MCF 10A (cell line): ENCODE measurements at regions not wholly inside any gene's neighbourhood (a gene's known extent, or its start where the extent isn't known, plus 50 kb on each side); places are given as distances from the start of the nearest gene placed in this dataset.
"Not testable (repeated sequence)": the region's sequence is repeated elsewhere in the genome, so short reads cannot be mapped to it uniquely, and the experiment has no call there.

ENCODE experiments used
- BruUV-seq: library from RNA; stranded (reverse); fragments of 400-500 nt; replicated peaks from 2 replicates; lab custom pipeline; 2021; lab: Mats Ljungman, UMichigan
- CTCF ChIA-PET: fragments of 300-600 bp; sonication (Branson Sonifier 250); formaldehyde crosslinking; extraction: SDS; loops from one replicate; lab custom pipeline; 2021; ENCODE audit warnings: antibody characterized with exemption, inconsistent platforms; lab: Yijun Ruan, JAX
- POLR2A ChIA-PET: fragments of 300-600, 350-650 bp; sonication (Branson Sonifier 250); formaldehyde crosslinking; extraction: SDS; loops from one replicate; lab custom pipeline; 2020; ENCODE audit warnings: antibody characterized with exemption, inconsistent platforms; lab: Yijun Ruan, JAX
- DNase-seq: peaks from one replicate; pipeline ENCODE4 v3.0.0-alpha.2; 2018; ENCODE audit not compliant: unreplicated experiment
- H3K27ac Mint-ChIP-seq: one replicate; pipeline ENCODE4 v1.8.0; 2022; ENCODE audit warnings: mild to moderate bottlenecking, low read depth, mixed read lengths; ENCODE audit not compliant: unreplicated experiment
- H3K27me3 Mint-ChIP-seq: one replicate; pipeline ENCODE4 v1.8.0; 2022; ENCODE audit warnings: mixed read lengths; ENCODE audit not compliant: insufficient read depth, unreplicated experiment
- H3K36me3 Mint-ChIP-seq: one replicate; pipeline ENCODE4 v1.8.0; 2022; ENCODE audit warnings: mild to moderate bottlenecking, moderate library complexity, mixed read lengths; ENCODE audit not compliant: insufficient read depth, unreplicated experiment
- H3K4me1 Mint-ChIP-seq: one replicate; pipeline ENCODE4 v1.8.0; 2022; ENCODE audit warnings: mixed read lengths; ENCODE audit not compliant: insufficient read depth, unreplicated experiment
- H3K4me3 Mint-ChIP-seq: one replicate; pipeline ENCODE4 v1.8.0; 2022; ENCODE audit warnings: mild to moderate bottlenecking, moderate library complexity, mixed read lengths; ENCODE audit not compliant: unreplicated experiment
- H3K9me3 Mint-ChIP-seq: one replicate; pipeline ENCODE4 v1.8.0; 2022; ENCODE audit warnings: mixed read lengths; ENCODE audit not compliant: unreplicated experiment
- CTCF ChIP-seq: fragments of 200-600 bp; IDR thresholded peaks from one replicate; pipeline ENCODE4 v1.8.0; 2022; ENCODE audit warnings: antibody characterized with exemption, mild to moderate bottlenecking; ENCODE audit not compliant: unreplicated experiment
- intact Hi-C: fragments of 100-400 bp; cut with micrococcal nuclease; formaldehyde crosslinking; loops from 2 replicates; pipeline ENCODE4 v1.14.1; 2022

- Mint-ChIP-seq H3K36me3 (no peaks in the 10 kb centered on the region), H3K4me3 (no peak overlapping the region), H3K9me3 (peaks cover 13% of the 10 kb centered on the region), H3K27ac (no peak overlapping the region), H3K4me1 (peaks cover 34% of the 10 kb centered on the region), H3K27me3 (no peaks in the 10 kb centered on the region)
- ChIA-PET CTCF (interaction anchor here (0.6 to 0.7 kb wide), 2 partner anchors 26 to 78 kb away, joined by 3 read pairs; no protein-coding TSS in a partner anchor), POLR2A (no interaction called here)
- DNase-seq = no peak
- TF ChIP-seq CTCF = no peak
- no TSS peak for BruUV-seq
- intact Hi-C loops = no loop called here
Observed at GRCh38 chr3:197363553-197364409, 65.4 kb upstream of the DLG1 start.

GRCh38 chr3:197362081-197362480 lies 63.7 kb upstream of the DLG1 start:
- CTCF ChIA-PET = no interaction called here
- Mint-ChIP-seq H3K4me3 (no peak overlapping the region), H3K27me3 (no peaks in the 10 kb centered on the region), H3K36me3 (no peaks in the 10 kb centered on the region), H3K4me1 (peaks cover 17% of the 10 kb centered on the region), H3K9me3 (peaks cover 13% of the 10 kb centered on the region), H3K27ac (no peak overlapping the region)
- no TSS peak for BruUV-seq
- TF ChIP-seq CTCF = no peak
- DNase-seq = no peak
- POLR2A ChIA-PET = no interaction called here
- intact Hi-C loops = no loop called here

GRCh38 chr3:197360095-197360494 lies 61.7 kb upstream of the DLG1 start:
- H3K36me3 Mint-ChIP-seq, DNase-seq, POLR2A ChIA-PET, intact Hi-C loops, H3K27ac Mint-ChIP-seq, H3K4me1 Mint-ChIP-seq, BruUV-seq, H3K27me3 Mint-ChIP-seq, H3K4me3 Mint-ChIP-seq: not testable (repeated sequence)
- CTCF ChIA-PET = interaction anchor here (0.7 kb wide), 1 partner anchor 314 kb away, joined by 3 read pairs; no protein-coding TSS in a partner anchor
- peaks cover 13% of the 10 kb centered on the region for H3K9me3 Mint-ChIP-seq

GRCh38 chr3:197359476-197359875 lies 61.1 kb upstream of the DLG1 start:
- POLR2A ChIA-PET, H3K36me3 Mint-ChIP-seq, BruUV-seq, H3K4me1 Mint-ChIP-seq, H3K4me3 Mint-ChIP-seq, H3K27ac Mint-ChIP-seq, DNase-seq, intact Hi-C loops, H3K27me3 Mint-ChIP-seq: not testable (repeated sequence)
- CTCF ChIA-PET = interaction anchor here (0.7 kb wide), 1 partner anchor 314 kb away, joined by 3 read pairs; no protein-coding TSS in a partner anchor
- H3K9me3 Mint-ChIP-seq = peaks cover 13% of the 10 kb centered on the region

- Mint-ChIP-seq H3K4me3 (no peak overlapping the region), H3K27ac (no peak overlapping the region), H3K27me3 (peaks cover 13% of the 10 kb centered on the region), H3K9me3 (peaks cover 13% of the 10 kb centered on the region), H3K4me1 (peaks cover 12% of the 10 kb centered on the region), H3K36me3 (no peaks in the 10 kb centered on the region)
- intact Hi-C loops = no loop called here
- POLR2A ChIA-PET = no interaction called here
- no peak for DNase-seq
- BruUV-seq = no TSS peak
- no peak for TF ChIP-seq CTCF
- CTCF ChIA-PET = no interaction called here
Observed at GRCh38 chr3:197356741-197357140, 58.3 kb upstream of the DLG1 start.
